ENCODE measurements at regions not wholly inside any gene's neighbourhood (a gene's known extent, or its start where the extent isn't known, plus 50 kb on each side); places are given as distances from the start of the nearest gene placed in this dataset.
A peak's percentile ranks its signal among the peaks of the same experiment; 100 is the strongest.

DNA sequence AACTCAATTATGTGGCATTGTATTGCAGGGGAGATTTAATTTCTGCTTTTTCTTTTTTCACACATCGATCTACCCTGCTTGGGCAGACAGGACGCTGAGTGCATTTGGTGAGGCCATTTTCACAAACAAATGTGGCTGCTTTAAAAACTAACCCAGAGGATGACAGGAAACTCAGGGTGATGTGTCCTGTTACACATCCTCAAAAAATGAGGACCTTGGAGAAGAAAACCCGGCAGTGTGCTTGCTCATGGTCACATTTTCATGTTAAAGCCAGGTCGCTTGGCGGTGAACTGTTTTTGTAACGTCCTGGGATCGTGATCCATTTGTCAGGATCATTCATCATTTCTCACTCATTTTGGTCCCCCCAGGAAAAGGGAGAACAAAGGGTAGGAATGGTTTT, 478.3 kb upstream of the ADAMTS16 start:
- DNase-seq, result peak; percentile 79

DNA sequence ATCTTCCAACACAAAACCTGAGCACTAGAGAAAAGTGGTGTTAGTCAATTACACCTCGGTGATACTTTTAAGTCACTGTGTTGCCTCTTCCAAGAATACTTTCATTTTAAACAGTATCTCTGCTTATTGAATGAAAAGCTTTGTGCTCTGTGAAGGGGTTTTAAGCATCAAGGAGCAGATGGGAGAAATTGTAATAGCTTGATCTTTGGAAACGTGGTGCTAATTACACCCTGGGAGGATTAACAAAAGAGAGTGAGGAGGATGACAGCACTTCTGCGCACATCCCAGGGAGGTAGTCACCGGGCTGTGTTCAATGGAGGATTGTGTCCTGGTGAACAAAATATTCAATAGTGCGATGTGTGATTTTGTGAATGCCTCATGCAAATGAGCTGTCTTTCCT, 477.4 kb upstream of the ADAMTS16 start:
- DNase-seq, result no peak

DNA sequence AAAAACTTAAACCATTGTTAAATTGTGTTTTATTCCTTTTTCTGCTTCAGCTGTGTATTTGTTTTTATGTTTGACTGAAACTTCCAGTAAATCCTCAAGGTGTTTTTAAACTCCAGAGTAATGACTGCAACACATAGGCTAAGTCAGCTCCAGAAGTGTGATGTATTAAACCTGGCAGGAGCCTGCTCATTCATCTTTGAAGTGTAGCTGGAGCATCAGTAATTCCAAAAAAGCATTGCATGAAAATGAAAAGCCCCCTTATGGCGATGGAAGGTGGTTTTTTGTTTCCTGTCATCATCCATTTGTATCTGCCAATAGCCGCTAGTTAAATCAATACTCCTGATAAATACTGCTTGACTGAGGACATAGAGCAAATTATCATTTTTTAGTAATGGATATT, 474.2 kb upstream of the ADAMTS16 start:
- DNase-seq, result no peak

DNA sequence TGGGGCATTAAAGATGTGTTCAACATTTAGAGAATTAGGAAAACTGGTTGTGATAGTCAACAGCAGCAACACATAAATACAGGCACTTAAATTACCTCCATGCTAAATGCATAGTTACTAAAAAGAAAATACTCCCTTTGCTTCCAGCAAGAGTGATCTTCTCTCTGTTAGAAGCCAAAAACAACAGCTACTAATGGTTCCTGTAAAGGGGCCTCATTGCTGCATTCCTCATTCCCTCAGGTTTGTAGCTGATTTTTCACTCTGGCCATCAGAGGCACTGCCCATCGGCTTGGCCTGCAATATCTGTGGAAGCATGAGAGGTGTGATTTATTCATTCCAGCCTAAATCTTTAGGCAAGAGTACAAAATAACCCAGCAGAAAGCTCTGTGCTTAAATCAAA, 466.0 kb upstream of the ADAMTS16 start:
- DNase-seq, result peak; percentile 27

DNA sequence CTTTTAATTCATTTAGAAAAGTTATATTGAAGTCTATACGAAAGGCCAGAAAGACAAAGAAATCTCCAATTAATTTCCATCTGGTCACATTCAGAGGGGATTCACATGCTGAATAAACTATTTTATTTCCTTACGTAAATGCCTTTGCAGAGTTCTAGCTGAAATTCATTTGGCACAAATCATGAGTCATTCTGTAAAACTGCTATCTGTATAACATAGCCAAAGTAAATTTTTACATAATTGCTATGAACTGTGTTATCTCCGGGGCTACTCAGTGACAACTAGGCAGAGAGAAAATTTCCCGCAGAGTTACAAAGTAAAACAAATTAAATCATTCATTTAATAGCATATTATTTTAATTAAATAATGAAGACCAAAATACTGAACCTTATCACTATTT, 463.2 kb upstream of the ADAMTS16 start:
- DNase-seq, result peak; percentile 61

DNA sequence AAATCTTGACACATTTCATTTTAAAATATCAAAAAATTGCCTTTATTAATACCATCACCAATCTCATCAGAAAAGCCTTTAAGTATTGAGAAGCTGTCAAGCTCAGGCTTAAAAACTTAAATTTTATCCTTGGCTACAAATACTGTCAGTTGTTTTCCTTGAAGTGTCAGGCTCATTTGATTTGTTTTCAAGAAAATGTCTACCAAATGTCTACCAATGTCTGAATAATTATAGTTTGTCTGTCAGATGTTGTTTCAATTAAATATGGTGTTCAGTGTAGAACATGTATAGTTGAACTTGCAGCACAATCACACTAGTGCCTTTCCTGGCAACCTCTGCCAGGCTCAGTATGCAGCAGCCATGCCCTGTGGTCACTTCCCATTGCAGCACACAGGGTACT, 455.2 kb upstream of the ADAMTS16 start:
- DNase-seq, result no peak

DNA sequence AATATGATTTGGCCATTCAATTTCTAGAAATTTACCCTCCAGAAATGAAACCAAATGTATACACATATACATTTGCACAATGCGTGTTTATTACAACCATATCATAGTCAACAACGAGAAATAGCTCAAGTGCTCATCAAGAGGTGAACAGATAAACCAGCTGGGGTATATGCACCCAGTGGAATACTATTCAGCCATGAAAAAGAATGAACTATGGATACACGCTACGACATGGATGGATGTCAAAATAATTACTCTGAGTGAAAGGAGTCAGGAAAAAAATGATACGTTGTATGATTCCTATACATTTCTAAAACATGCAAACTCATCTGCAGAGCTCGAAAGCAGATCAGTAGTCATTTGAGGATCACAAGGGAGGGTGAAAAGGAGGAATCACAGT, 441.5 kb upstream of the ADAMTS16 start:
- DNase-seq, result no peak

DNA sequence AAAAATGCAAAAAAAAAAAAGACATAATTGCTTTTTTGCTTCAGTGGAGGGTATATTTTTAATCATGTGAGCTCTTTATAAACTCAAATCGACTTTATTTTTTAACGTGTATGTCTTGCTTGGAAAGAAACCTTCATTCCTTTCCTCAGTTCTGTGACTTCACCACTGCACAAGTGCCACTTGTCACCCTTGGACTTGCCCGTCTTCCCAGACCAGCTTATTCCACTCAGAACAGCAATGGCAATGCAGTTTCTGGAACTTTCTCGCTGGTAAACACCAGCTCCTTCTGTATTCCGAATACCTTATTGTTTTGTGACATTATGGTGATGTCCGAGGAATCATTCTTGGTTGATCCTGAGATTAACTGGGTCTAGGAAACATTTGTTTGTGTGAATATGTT, 440.5 kb upstream of the ADAMTS16 start:
- no peak for DNase-seq

DNA sequence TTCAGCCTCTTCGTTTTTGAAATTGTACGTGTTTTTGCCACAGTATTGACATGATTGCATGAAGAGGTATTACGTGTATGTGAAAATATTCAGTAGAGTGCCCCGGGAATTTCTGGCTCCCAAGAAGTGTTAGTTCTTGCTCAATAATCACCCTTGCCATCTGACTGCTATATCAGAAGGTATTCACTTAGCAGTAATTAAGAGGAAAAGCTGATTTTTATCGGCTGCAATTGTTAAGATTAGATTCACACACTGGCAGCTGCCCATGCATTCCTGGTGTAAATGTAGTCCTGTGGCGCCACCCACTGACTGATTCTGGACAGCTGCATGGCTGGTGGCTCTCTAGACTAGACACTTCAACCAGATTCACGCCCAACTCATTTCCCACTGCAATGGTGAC, 440.1 kb upstream of the ADAMTS16 start:
- peak; percentile 76 for DNase-seq

DNA sequence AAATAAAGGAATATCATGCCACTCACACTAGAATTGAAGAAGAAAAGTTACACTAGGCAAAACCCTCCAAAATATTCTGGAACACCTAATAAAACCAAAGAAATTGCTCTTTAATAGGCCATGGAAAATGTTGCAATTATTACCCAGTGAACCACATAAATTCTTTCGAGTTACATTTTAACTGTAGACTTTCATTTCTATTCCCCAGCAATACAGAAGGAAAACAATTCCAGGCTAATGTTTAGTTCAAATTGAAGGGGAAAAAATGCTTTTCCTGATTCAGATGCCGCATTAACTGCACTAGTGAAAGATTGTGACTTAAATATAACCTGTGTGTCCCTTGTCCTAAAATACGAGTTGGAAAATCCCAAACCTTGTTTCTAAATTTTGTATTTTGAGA, 439.3 kb upstream of the ADAMTS16 start:
- no peak for DNase-seq

DNA sequence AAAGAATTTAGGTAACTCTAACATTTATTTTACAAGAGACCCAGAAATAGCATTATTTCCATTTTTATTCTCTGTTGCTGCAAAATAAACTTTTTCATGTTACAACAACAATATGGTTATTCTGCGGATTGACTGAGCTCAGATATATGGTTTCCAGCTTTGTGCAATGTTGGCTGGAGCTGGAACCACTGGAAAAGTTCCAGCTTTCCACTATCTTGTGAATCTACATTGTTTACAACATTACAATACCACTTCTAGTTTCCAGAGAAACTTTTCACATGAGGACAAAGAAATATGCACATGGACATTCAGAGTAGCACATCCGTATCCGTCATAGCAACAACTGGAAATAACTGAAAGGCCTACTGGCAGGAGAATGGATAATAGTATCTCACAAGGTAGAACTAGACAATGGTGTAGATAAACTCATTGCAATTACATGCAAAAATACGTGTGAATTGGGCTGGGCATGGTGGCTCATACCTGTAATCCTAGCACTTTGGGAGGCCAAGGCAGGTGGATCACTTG, 436.1 kb upstream of the ADAMTS16 start:
- no peak for DNase-seq

DNA sequence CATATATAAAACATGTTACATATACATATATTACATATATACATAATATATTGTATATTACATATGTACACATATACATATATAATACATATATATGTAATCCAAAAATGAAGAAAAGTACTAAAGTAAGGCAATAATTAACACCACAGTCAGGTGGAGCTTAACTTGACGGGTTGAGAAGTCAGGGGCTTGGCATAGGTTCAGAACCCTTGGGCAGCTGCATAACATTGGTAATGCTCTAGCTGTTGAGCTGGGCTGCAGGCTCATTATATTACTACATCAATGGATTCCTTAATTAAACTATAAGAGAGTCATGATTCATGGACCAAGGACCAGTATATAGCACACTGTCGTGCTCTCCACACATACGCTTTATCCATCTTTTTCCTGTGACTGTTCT, 435.2 kb upstream of the ADAMTS16 start:
- DNase-seq, result no peak

DNA sequence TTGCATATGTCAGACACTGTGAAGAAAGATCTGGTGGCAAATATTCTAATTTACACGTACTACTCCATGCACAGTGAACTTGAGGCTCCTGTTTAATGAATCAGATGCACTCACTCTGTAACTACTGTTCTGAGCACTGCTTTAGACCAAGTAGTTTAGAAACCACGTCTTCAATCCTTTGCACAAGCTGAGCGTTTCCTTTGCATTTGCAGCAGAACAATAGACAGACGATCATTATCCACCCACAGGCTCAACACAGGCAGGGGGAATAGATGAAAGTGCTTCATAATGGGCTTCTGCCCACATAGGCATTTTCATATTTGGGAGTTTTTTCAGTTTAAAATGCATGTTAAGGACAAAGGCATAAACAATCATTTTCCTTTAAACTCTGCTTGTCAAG, 423.3 kb upstream of the ADAMTS16 start:
- DNase-seq, result no peak

DNA sequence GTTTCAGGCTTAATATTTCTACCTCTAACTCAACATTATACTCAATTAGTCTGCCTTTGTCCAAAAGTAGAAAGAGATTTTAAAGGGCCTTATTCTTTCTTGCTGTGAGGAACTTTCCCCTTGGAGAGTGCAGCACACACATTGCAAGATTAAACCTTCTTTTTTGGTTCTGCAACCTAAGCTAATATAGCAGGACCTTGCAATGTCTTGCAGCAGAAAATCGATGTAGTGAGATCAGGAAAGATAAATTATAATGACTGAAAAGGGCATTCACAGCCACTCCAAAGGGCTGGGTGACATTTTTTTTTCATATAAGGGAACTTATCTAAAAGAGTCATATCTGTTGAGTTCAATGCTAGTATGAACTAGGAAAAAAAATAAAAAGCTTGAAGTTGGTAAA, 422.7 kb upstream of the ADAMTS16 start:
- DNase-seq, result no peak

DNA sequence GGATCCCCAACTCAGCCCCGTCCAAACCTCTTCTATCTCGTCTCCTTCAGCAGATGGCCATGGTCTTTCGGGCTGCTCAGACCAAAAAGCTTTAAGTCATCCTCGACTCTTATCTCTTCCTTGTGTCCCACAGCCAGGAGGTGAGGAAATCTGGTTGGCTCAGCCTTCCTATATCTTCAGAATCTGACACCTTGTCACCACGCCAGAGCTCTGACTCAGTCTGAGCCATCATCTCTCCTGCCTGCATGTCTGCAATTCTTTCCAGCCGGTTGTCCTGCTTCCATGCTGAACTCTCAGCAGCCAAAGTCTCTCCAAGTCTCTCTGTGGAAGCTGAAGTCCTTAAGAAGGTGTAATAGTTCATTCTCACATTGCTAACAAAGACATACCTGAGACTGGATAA, 419.3 kb upstream of the ADAMTS16 start:
- peak; percentile 80 for DNase-seq

DNA sequence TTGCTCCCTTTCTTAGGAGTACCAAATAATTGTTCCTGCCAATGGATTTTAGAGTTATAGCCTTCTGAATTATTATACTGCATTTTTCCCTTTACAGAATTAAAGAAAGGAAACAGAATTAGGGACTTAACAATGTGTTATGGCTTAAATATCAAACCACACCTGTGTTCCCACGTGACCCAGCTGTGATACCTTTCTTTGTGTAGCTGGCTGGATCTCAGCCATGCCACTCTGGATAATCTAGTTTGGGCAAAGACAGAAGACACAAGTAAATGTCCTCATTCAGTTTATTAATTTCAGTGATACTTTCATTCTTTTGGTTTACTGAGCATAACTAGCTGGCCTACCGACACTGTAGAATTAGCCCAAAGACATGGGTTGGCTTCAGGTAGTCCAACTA, 417.2 kb upstream of the ADAMTS16 start:
- DNase-seq, result no peak

DNA sequence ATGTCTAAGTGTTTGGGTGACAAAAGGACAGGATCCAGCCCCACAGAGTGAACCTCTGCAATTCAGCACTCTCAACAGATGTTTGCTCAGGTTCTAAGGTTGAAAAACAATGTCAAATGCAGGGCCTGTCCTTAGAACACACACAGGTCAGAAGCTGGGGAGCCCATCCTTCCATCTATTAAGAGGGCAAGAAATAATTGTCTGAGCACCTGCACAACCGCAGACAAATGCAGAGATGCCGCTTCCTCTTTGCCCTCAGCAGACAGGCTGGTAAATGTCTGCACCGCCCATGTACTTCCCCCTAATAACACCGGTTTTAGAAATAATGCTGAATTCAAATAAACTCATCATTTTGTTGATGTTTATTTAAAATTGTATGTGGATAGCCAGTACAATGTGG, 414.5 kb upstream of the ADAMTS16 start:
- no peak for DNase-seq

DNA sequence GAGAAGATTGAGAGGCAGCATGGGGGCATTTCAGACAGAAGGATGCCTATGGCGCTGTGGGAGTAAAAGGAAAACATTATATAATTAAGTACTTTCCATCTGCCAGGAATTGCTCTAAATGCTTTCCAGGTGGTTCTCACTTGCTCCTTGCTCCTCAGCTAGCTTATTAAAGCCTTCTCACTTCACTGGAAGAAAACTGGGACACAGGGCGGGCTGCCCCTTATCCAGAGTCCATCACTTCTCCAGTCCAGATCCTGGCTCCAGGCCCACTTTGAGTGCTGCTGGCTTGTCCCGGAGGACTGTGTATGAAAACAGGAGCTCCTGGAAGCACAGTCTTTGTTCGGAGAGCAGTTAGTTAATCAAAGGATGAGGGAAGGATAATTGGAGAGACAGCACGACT, 409.9 kb upstream of the ADAMTS16 start:
- no peak for DNase-seq

DNA sequence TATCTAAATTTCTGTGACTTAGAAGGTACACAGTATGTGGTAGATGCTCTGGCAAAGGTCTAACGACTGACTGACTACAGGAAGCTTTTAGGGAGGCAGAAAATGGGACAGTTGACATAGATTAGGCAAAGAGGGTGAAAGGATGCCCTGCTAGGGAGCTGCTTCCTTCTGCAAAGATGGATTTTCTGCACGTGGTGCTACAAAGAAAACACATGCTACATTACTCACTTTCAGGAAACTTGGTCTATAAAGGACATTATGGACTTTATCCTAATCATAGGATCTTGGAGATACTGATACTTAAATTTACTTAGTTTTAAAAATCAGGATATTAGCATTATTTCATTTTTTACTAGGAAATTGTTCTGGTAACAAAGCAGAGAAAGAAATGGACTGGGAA, 405.8 kb upstream of the ADAMTS16 start:
- no peak for DNase-seq

DNA sequence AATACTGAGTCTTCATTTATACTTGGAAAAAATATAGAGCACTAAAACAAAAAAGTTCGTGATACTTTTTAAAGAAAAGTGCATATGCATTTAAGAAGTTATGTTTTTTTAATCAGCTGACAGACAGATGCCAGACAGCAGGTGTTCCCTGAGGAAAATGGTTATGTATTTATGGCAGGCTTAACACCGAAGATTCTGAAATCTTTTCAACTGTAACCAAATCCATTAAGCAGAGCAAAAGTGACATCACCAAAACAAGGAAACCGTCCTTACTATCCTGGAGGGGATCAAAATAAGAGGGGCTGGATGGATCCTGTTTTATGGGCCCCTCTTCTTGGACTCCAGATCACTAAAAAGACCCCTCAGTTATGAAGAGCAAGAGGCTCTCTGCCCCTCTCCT, 404.9 kb upstream of the ADAMTS16 start:
- no peak for DNase-seq

DNA sequence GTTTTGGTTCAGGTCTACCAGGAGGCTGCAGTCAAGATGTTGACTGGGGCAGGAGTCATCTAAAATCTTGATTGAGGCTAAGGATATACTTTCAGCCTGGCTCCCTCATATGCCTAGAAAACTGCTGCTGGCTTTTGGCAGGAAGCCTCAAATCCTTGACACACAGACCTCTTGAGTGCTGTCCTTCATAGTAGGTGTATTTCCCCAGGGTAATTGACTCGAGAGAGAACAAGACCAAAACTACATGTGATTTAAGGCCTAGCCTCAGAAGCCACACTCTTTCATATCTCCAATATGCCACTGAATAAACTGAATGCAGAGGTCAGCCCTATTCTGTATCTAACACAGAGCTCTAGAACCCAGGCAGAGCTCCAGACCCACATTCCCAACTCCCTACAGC, 402.3 kb upstream of the ADAMTS16 start:
- DNase-seq, result no peak

DNA sequence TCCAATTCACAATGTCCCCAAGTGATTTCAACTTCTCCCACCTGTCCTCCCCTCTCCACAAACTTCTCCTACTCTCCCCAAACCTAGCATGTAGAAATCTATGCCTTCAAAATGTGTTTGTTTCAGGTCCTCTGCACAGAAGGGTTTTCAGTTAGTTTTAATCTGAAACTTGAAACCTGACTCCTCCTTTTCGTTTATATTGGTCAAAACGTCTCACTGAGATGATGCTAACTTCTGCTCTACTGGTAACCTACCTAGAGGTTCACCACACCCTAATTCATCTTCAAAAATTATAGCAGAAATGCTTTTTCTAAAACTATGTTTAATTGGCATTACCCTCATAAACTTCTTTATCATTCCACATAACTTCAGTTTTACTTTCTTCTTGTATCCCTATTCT, 401.8 kb upstream of the ADAMTS16 start:
- no peak for DNase-seq

DNA sequence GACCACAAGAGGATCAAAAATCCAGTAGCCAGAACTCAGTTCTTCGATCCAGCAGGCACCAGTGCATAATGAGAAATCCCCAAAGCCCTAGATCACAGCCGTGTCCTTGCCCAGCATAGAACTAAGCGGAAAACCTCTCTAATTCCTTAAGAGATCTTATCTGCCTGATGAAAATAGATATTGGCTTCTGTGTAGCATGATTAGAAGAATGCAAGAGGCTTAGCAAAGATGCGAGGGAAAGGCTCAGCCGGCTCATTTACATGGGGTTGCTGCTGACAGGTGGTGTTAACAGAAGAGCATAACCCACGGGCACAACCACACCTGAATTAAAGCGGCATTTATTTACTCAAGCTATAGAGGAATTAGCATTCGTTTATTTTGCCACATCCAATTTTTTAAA, 400.0 kb upstream of the ADAMTS16 start:
- no peak for DNase-seq

DNA sequence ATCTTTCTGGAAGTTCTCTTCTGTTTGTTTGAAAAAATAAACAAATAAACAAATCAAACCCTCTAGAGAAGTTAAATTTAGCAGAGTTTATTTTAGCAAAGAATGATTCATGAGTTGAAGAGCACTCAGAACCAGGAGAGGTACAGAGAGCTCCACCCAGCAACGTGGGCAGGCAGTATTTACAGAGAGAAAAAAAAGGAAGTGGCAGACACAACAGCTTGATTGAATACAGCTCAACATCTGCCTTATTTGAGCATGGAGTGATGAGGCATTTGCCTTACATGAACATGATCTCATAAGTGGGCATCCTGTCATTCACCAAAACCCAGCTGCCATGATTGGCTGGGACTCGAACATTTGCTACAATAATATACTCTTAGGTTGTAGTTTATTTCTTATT, 381.6 kb upstream of the ADAMTS16 start:
- no peak for DNase-seq

DNA sequence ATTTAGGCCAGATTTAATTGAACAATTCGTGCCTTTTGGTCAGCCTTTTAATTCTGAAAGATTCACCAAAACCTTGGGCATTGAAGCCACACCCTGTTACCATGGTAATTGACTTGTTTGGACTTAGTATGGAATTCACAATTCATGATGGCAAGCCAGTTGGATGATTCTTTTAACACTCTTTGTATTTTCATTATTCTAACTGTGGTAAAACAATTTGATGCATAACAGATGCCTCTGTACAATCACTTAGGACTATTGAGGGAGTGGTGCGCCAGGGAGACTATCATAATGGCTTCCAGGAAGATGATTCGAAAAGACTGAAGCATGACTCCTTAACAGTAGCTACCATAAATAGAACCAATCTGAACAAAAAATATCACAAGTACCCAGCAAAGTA, 381.1 kb upstream of the ADAMTS16 start:
- no peak for DNase-seq

DNA sequence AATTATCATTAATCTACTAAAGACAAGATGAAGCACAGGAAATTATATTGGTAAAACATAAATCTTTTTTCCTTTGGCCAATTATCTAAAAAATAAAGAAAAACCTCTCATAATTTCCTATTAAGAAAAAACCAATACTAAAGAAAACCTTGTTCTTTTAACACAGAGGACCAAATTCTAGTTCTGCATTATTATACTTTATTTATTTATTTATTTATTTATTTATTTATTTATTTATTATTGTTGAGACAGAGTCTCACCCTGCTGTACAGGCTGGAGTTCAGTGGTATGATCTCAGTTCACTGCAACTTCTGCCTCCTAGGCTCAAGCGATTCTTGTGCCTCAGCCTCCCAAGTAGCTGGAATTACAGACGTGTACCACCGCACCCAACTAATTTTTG, 377.8 kb upstream of the ADAMTS16 start:
- no peak for DNase-seq
